Parathyroid adenoma (tissue), 2 donors: ENCODE measurements at regions not wholly inside any gene's neighbourhood (a gene's known extent, or its start where the extent isn't known, plus 50 kb on each side); places are given as distances from the start of the nearest gene placed in this dataset.
"Not testable (repeated sequence)": the region's sequence is repeated elsewhere in the genome, so short reads cannot be mapped to it uniquely, and the experiment has no call there.

Source experiments
- H2AFZ ChIP-seq: fragments of 300-600 bp; sonication (generic); one replicate; pipeline ENCODE4 v1.7.0; 2017; ENCODE audit warnings: antibody characterized with exemption, mild to moderate bottlenecking
- H3K27ac ChIP-seq: fragments of 300-600 bp; sonication (generic); one replicate; pipeline ENCODE4 v1.7.0; 2017
- H3K27me3 ChIP-seq: fragments of 300-600 bp; sonication (generic); one replicate; pipeline ENCODE4 v1.7.0; 2017; ENCODE audit warnings: low read length; ENCODE audit not compliant: control insufficient read depth, insufficient read depth
- H3K36me3 ChIP-seq: fragments of 300-600 bp; sonication (generic); one replicate; pipeline ENCODE4 v1.7.0; 2017; ENCODE audit warnings: low read length; ENCODE audit not compliant: control insufficient read depth, insufficient read depth
- H3K4me1 ChIP-seq: fragments of 300-600 bp; sonication (generic); one replicate; pipeline ENCODE4 v1.7.0; 2017; ENCODE audit warnings: control low read depth
- H3K4me2 ChIP-seq: fragments of 300-600 bp; sonication (generic); one replicate; pipeline ENCODE4 v1.7.0; 2017; ENCODE audit warnings: low read length
- H3K4me3 ChIP-seq: fragments of 300-600 bp; sonication (generic); one replicate; pipeline ENCODE4 v1.7.0; 2017; ENCODE audit warnings: low read depth, low read length
- H3K79me2 ChIP-seq: fragments of 300-600 bp; sonication (generic); one replicate; pipeline ENCODE4 v1.7.0; 2017; ENCODE audit warnings: control low read depth
- H3K9ac ChIP-seq: fragments of 300-600 bp; sonication (generic); one replicate; pipeline ENCODE4 v1.7.0; 2017; ENCODE audit warnings: mild to moderate bottlenecking
- H3K9me3 ChIP-seq: fragments of 300-600 bp; sonication (generic); one replicate; pipeline ENCODE4 v1.7.0; 2017; ENCODE audit warnings: low read length; ENCODE audit not compliant: control insufficient read depth
- CTCF ChIP-seq: fragments of 300-600 bp; sonication (generic); IDR thresholded peaks from one replicate; pipeline ENCODE4 v1.7.0; 2017; ENCODE audit warnings: antibody characterized with exemption, mild to moderate bottlenecking
- donor health status: primary hyperparathyroidism.

- no peaks in the 10 kb centered on the region for H3K36me3 ChIP-seq
- no peak overlapping the region for H3K9ac ChIP-seq
- no peaks in the 10 kb centered on the region for H3K79me2 ChIP-seq
- no peak overlapping the region for H3K27ac ChIP-seq
- H3K4me1 ChIP-seq: no peaks in the 10 kb centered on the region
- no peak for TF ChIP-seq CTCF
- no peak overlapping the region for H3K4me3 ChIP-seq
- H3K4me2 ChIP-seq: no peak overlapping the region
- H3K9me3 ChIP-seq: no peaks in the 10 kb centered on the region
- no peak overlapping the region for H2AFZ ChIP-seq
- H3K27me3 ChIP-seq: no peaks in the 10 kb centered on the region
Observed at GRCh38 chr4:62619971-62620370, 1419.8 kb downstream of the ADGRL3 start.

GRCh38 chr4:62618042-62618441 lies 1417.9 kb downstream of the ADGRL3 start:
- Histone ChIP-seq H2AFZ (no peak overlapping the region), H3K9me3 (no peaks in the 10 kb centered on the region), H3K27ac (no peak overlapping the region), H3K79me2 (no peaks in the 10 kb centered on the region), H3K4me2 (no peak overlapping the region), H3K4me3 (no peak overlapping the region), H3K9ac (no peak overlapping the region), H3K36me3 (no peaks in the 10 kb centered on the region), H3K4me1 (no peaks in the 10 kb centered on the region), H3K27me3 (no peaks in the 10 kb centered on the region)
- TF ChIP-seq CTCF: no peak

- no peaks in the 10 kb centered on the region for H3K79me2 ChIP-seq
- H3K4me1 ChIP-seq: no peaks in the 10 kb centered on the region
- H3K27me3 ChIP-seq: no peaks in the 10 kb centered on the region
- H3K4me3 ChIP-seq: no peak overlapping the region
- H3K27ac ChIP-seq: no peak overlapping the region
- H3K9ac ChIP-seq: no peak overlapping the region
- TF ChIP-seq CTCF: no peak
- no peak overlapping the region for H2AFZ ChIP-seq
- no peaks in the 10 kb centered on the region for H3K36me3 ChIP-seq
- H3K9me3 ChIP-seq: no peaks in the 10 kb centered on the region
- H3K4me2 ChIP-seq: no peak overlapping the region
Observed at GRCh38 chr4:62601737-62602136, 1401.6 kb downstream of the ADGRL3 start.

GRCh38 chr4:62595265-62595664 lies 1395.1 kb downstream of the ADGRL3 start:
- not testable (repeated sequence) for H3K27ac ChIP-seq, H3K9ac ChIP-seq, H2AFZ ChIP-seq, H3K79me2 ChIP-seq, H3K4me2 ChIP-seq, H3K4me1 ChIP-seq, H3K4me3 ChIP-seq, H3K27me3 ChIP-seq, H3K9me3 ChIP-seq, H3K36me3 ChIP-seq

- no peaks in the 10 kb centered on the region for H3K36me3 ChIP-seq
- H3K4me1 ChIP-seq: no peaks in the 10 kb centered on the region
- H3K27me3 ChIP-seq: no peaks in the 10 kb centered on the region
- H3K4me3 ChIP-seq: no peak overlapping the region
- H3K79me2 ChIP-seq: no peaks in the 10 kb centered on the region
- no peak overlapping the region for H3K4me2 ChIP-seq
- no peak overlapping the region for H2AFZ ChIP-seq
- no peaks in the 10 kb centered on the region for H3K9me3 ChIP-seq
- TF ChIP-seq CTCF: no peak
- no peak overlapping the region for H3K27ac ChIP-seq
- H3K9ac ChIP-seq: no peak overlapping the region
Observed at GRCh38 chr4:62591756-62592155, 1391.6 kb downstream of the ADGRL3 start.
